ENCODE measurements at regions not wholly inside any gene's neighbourhood (a gene's known extent, or its start where the extent isn't known, plus 50 kb on each side); places are given as distances from the start of the nearest gene placed in this dataset.

DNA sequence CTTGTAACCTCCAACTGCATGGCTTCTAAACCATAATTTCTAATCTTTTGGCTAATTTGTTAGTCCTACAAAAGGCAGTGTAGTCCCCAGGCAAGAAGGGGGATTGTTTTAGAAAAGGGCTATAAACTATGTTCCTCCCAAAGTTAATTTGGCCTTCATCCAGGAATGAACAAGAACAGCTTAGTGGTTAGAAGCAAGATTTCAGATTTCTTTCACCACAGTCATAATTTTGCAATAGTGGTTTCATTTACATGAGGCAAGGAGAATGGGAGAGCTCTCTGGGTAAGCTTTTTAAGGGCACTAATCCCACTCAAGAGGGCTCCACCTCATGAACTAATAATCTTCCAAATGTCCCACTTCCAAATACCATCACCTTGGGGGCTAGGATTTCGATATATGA is 1353.9 kb downstream of the NCAM2 start:
- FAIRE-seq = no peak

More for the DNA sequence above, 1353.9 kb downstream of the NCAM2 start:
- no peak overlapping the region for H3K56ac ChIP-seq (replicated peaks; ENCODE audit: insufficient read length, low read depth, low read length)
- no peaks in the 10 kb centered on the region for H3K23me2 ChIP-seq (ENCODE audit: low read depth, low read length)
- no peak overlapping the region for H2BK12ac ChIP-seq (ENCODE audit: low read depth, low read length)
- no peak overlapping the region for H3K27ac ChIP-seq (ENCODE audit: low read depth, low read length)
- H4K5ac ChIP-seq (ENCODE audit: insufficient read length, low read depth, low read length) = no peak overlapping the region
- H4K8ac ChIP-seq (ENCODE audit: extremely low read depth, insufficient read depth, low read length) = no peak overlapping the region
- no peak overlapping the region for H2AK5ac ChIP-seq (ENCODE audit: low read depth, low read length)
- no peak overlapping the region for H3K4me2 ChIP-seq (ENCODE audit: insufficient read depth in 1 of 2, low read depth in 2 of 2, low read length in 2 of 2)
- no peak overlapping the region for H2BK20ac ChIP-seq (ENCODE audit: low read length)
- ChIA-PET CTCF (ENCODE audit: partially characterized antibody) (no interaction called here), POLR2A (ENCODE audit: partially characterized antibody) (no interaction called here)
- DNase-seq (ENCODE audit: low read depth in 1 of 2, low spot score in 2 of 2) = no peak
- no peak overlapping the region for H3K4ac ChIP-seq (replicated peaks; ENCODE audit: insufficient read length, low read depth, low read length)
- no peak overlapping the region for H3K18ac ChIP-seq (ENCODE audit: extremely low read depth, low read length)
- H3K79me2 ChIP-seq (ENCODE audit: control insufficient read depth in 1 of 2, insufficient read depth in 2 of 2, low read length in 2 of 2) = no peaks in the 10 kb centered on the region
- no peak overlapping the region for H2BK5ac ChIP-seq (ENCODE audit: low read depth, low read length)
- no peak overlapping the region for H3K4me3 ChIP-seq (ENCODE audit: extremely low read depth in 1 of 4, insufficient read depth in 2 of 4, low read depth in 3 of 4, low read length in 4 of 4)
- H3K23ac ChIP-seq (ENCODE audit: insufficient read length) = no peak overlapping the region
- no peaks in the 10 kb centered on the region for H3K4me1 ChIP-seq (replicated peaks in 1 of 4; ENCODE audit: control insufficient read depth in 3 of 4, insufficient read depth in 4 of 4, low read length in 3 of 4)
- no peak overlapping the region for H3K9ac ChIP-seq (replicated peaks in 1 of 4; ENCODE audit: extremely low read depth in 1 of 4, low read depth in 3 of 4, low read length in 3 of 4)
- H2AFZ ChIP-seq (ENCODE audit: low read length) = no peak overlapping the region
- no peaks in the 10 kb centered on the region for H3K27me3 ChIP-seq (replicated peaks in 1 of 4; ENCODE audit: control insufficient read depth in 3 of 4, extremely low read depth in 1 of 4, insufficient read depth in 3 of 4, low read length in 3 of 4)
- H3K9me3 ChIP-seq (ENCODE audit: insufficient read depth in 2 of 2, low read depth in 1 of 2, low read length in 1 of 2) = 0 out of 4 replicates have a peak, but pooled peaks cover 0 to 5% of the 10 kb centered on the region in 2 experiments
- no peaks in the 10 kb centered on the region for H4K20me1 ChIP-seq (replicated peaks in 1 of 2; ENCODE audit: control insufficient read depth in 1 of 2, insufficient read depth in 2 of 2, low read length in 2 of 2)
- no peak overlapping the region for H3K14ac ChIP-seq (ENCODE audit: insufficient read length)
- 100% methylated on average over 1 of the region's 1 CpG; no CpG with 5 or more reads in 1 of the 2 experiments for WGBS, 2 experiments (ENCODE audit: extremely low coverage in 1 of 2, insufficient coverage in 1 of 2, insufficient read length in 1 of 2, insufficient replicate concordance in 2 of 2, low coverage in 1 of 2, low lambda C conversion rate in 2 of 2, missing lambda C conversion rate in 1 of 2)
- no peak overlapping the region for H4K91ac ChIP-seq (replicated peaks; ENCODE audit: insufficient read length, low read length)
- no peak overlapping the region for H2BK120ac ChIP-seq (replicated peaks; ENCODE audit: low read depth, low read length)
- TF ChIP-seq, protein P1, sequence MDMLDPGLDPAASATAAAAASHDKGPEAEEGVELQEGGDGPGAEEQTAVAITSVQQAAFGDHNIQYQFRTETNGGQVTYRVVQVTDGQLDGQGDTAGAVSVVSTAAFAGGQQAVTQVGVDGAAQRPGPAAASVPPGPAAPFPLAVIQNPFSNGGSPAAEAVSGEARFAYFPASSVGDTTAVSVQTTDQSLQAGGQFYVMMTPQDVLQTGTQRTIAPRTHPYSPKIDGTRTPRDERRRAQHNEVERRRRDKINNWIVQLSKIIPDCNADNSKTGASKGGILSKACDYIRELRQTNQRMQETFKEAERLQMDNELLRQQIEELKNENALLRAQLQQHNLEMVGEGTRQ (IDR thresholded peaks at IDR 0.05; ENCODE audit: low read length) = no peak
- TF ChIP-seq TCF12 (IDR thresholded peaks at IDR 0.05; ENCODE audit: low read depth, low read length) (no peak), JUN (IDR thresholded peaks at IDR 0.05; ENCODE audit: low read depth, low read length) (no peak), NRF1 (IDR thresholded peaks at IDR 0.05; ENCODE audit: low read depth, low read length) (no peak), KDM4A (IDR thresholded peaks at IDR 0.05; ENCODE audit: low read depth, low read length, severe bottlenecking) (no peak)
- no peaks in the 10 kb centered on the region for H3K79me1 ChIP-seq (ENCODE audit: low read depth, low read length)
- H2BK15ac ChIP-seq (ENCODE audit: low read length) = no peak overlapping the region
- H3K36me3 ChIP-seq (ENCODE audit: control insufficient read depth in 2 of 4, insufficient read depth in 4 of 4, low read length in 3 of 4) = no peaks in the 10 kb centered on the region

All from H1 (cell line).